ENCODE measurements at regions not wholly inside any gene's neighbourhood (a gene's known extent, or its start where the extent isn't known, plus 50 kb on each side); places are given as distances from the start of the nearest gene placed in this dataset.

- TF ChIP-seq, protein P1, sequence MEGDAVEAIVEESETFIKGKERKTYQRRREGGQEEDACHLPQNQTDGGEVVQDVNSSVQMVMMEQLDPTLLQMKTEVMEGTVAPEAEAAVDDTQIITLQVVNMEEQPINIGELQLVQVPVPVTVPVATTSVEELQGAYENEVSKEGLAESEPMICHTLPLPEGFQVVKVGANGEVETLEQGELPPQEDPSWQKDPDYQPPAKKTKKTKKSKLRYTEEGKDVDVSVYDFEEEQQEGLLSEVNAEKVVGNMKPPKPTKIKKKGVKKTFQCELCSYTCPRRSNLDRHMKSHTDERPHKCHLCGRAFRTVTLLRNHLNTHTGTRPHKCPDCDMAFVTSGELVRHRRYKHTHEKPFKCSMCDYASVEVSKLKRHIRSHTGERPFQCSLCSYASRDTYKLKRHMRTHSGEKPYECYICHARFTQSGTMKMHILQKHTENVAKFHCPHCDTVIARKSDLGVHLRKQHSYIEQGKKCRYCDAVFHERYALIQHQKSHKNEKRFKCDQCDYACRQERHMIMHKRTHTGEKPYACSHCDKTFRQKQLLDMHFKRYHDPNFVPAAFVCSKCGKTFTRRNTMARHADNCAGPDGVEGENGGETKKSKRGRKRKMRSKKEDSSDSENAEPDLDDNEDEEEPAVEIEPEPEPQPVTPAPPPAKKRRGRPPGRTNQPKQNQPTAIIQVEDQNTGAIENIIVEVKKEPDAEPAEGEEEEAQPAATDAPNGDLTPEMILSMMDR (IDR thresholded peaks at IDR 0.05) = no peak
- TF ChIP-seq POLR2A (IDR thresholded peaks at IDR 0.05) = no peak
Observed at GRCh38 chr3:18500322-18500721, 75.2 kb upstream of the SATB1 start.

All from ovary (tissue), 3 donors.